Keratinocyte (primary cell): ENCODE measurements at regions not wholly inside any gene's neighbourhood (a gene's known extent, or its start where the extent isn't known, plus 50 kb on each side); places are given as distances from the start of the nearest gene placed in this dataset.

Experiments used
- DNase-seq: peaks from one replicate; pipeline ENCODE4 v3.0.0-alpha.2; 2011; ENCODE audit warnings: low read depth, missing footprints, low spot score
- FAIRE-seq: peaks from 2 replicates; lab custom pipeline; 2011; peaks lifted over from hg19 to GRCh38; lab: Jason Lieb, UNC
- H2AFZ ChIP-seq: 2 replicates; pipeline ENCODE4 v1.6.0; 2012; ENCODE audit warnings: low read length, control low read depth, inconsistent platforms; ENCODE audit not compliant: control insufficient read depth
- H3K27ac ChIP-seq: 2 replicates; pipeline ENCODE4 v1.5.1; 2011; ENCODE audit warnings: low read length; ENCODE audit not compliant: control insufficient read depth, insufficient read depth
- H3K27me3 ChIP-seq: 3 replicates; pipeline ENCODE4 v1.6.0; 2011; ENCODE audit warnings: low read length; ENCODE audit not compliant: control insufficient read depth, insufficient read depth; ENCODE audit errors: extremely low read depth
- H3K36me3 ChIP-seq, 2 experiments: 2 replicates in 1 of 2; 3 replicates in 1 of 2; pipeline ENCODE4 v1.5.1; 2011; ENCODE audit warnings: low read length in 2 of 2, mild to moderate bottlenecking in 1 of 2; ENCODE audit not compliant: control insufficient read depth in 2 of 2, insufficient read depth in 2 of 2; ENCODE audit errors: extremely low read depth in 1 of 2
- H3K4me1 ChIP-seq: 3 replicates; pipeline ENCODE4 v1.5.1; 2011; ENCODE audit warnings: low read length; ENCODE audit not compliant: control insufficient read depth, insufficient read depth; ENCODE audit errors: extremely low read depth
- H3K4me2 ChIP-seq: 3 replicates; pipeline ENCODE4 v1.6.0; 2011; ENCODE audit warnings: low read depth, low read length; ENCODE audit not compliant: control insufficient read depth, insufficient read depth; ENCODE audit errors: extremely low read depth
- H3K4me3 ChIP-seq, 3 experiments: fragments of 200-600 bp in 1 of 3; sonication (generic) in 1 of 3; 2 replicates in 2 of 3; 3 replicates in 1 of 3; pipeline ENCODE4 v1.5.1; 2011 to 2016; ENCODE audit warnings: low read length in 3 of 3, mild to moderate bottlenecking in 3 of 3, control low read depth in 2 of 3, inconsistent platforms in 1 of 3, low read depth in 1 of 3, mixed read lengths in 1 of 3, mixed run types in 1 of 3, moderate library complexity in 1 of 3; ENCODE audit not compliant: control insufficient read depth in 2 of 3, insufficient read depth in 2 of 3; ENCODE audit errors: extremely low read depth in 1 of 3
- H3K79me2 ChIP-seq: 2 replicates; pipeline ENCODE4 v1.6.0; 2012; ENCODE audit warnings: low read length; ENCODE audit not compliant: control insufficient read depth, insufficient read depth
- H3K9ac ChIP-seq: 3 replicates; pipeline ENCODE4 v1.6.0; 2011; ENCODE audit warnings: low read length; ENCODE audit not compliant: control insufficient read depth, insufficient read depth; ENCODE audit errors: extremely low read depth
- H3K9me1 ChIP-seq: 3 replicates; pipeline ENCODE4 v1.6.0; 2011; ENCODE audit warnings: low read length; ENCODE audit not compliant: control insufficient read depth, insufficient read depth; ENCODE audit errors: extremely low read depth
- H3K9me3 ChIP-seq: 2 replicates; pipeline ENCODE4 v1.5.1; 2012; ENCODE audit warnings: low read depth, low read length; ENCODE audit not compliant: control insufficient read depth
- H4K20me1 ChIP-seq: 3 replicates; pipeline ENCODE4 v1.6.0; 2011; ENCODE audit warnings: low read length; ENCODE audit not compliant: control insufficient read depth, insufficient read depth; ENCODE audit errors: extremely low read depth
- CTCF ChIP-seq, 3 experiments: IDR thresholded peaks in 1 of 3; conservative IDR thresholded peaks in 1 of 3; optimal IDR thresholded peaks in 1 of 3; 2 replicates in 2 of 3; 3 replicates in 1 of 3; pipeline versions ENCODE3 to v1.5.1; 2011; ENCODE audit warnings: low read length in 3 of 3, mild to moderate bottlenecking in 3 of 3, moderate library complexity in 2 of 3, control low read depth in 1 of 3, inconsistent platforms in 1 of 3; ENCODE audit not compliant: insufficient read depth in 2 of 3; ENCODE audit errors: extremely low read depth in 1 of 3
- EZH2 ChIP-seq: IDR thresholded peaks from one replicate; pipeline ENCODE4 v1.6.1; 2012; ENCODE audit warnings: inconsistent platforms, mild to moderate bottlenecking, low read length, moderate library complexity
- dilution Hi-C: fragments of 300-500 bp; cut with MboI; formaldehyde crosslinking; loops from one replicate; pipeline ENCODE4 v1.7.0; 2020; ENCODE audit warnings: low sequenced_read_pairs; ENCODE audit not compliant: extremely low pct_ligation_motif_present

DNA sequence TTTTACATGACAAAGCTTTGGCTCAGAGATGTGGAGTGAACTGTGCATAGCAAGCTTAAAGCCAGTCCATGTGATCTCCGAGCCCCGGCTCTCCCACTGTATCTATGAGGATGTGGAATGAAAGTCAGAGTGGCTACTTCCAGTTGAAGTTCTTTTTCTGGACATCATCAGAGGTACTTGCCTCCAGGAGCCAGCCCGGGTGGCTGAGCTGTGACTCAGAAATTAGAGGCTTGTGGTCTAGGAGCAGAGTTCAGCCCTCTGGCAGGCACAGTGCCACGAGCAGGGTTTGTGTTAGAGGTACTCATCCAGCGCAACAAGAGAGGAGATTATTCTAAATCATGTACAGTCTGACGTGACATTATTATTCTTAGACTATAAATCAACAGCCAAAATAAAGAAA is 322.5 kb downstream of the CDK5RAP2 start:
- Histone ChIP-seq H4K20me1 (no peaks in the 10 kb centered on the region), H2AFZ (no peak overlapping the region), H3K79me2 (no peaks in the 10 kb centered on the region), H3K27me3 (no peaks in the 10 kb centered on the region), H3K9me1 (no peaks in the 10 kb centered on the region), H3K36me3 (no peaks in the 10 kb centered on the region), H3K9me3 (no peaks in the 10 kb centered on the region), H3K27ac (no peak overlapping the region), H3K4me2 (no peak overlapping the region), H3K4me1 (no peaks in the 10 kb centered on the region), H3K9ac (no peak overlapping the region), H3K4me3 (no peak overlapping the region)
- DNase-seq (no peak), FAIRE-seq (no peak)
- dilution Hi-C loops = no loop called here
- TF ChIP-seq EZH2 (no peak), CTCF (optimal IDR thresholded peaks at IDR 0.05 in 1 of 3, IDR thresholded peaks at IDR 0.05 in 1 of 3, conservative IDR thresholded peaks at IDR 0.05 in 1 of 3; ENCODE audit: extremely low read depth in 1 of 3, insufficient read depth in 2 of 3, low read length in 3 of 3) (no peak)

DNA sequence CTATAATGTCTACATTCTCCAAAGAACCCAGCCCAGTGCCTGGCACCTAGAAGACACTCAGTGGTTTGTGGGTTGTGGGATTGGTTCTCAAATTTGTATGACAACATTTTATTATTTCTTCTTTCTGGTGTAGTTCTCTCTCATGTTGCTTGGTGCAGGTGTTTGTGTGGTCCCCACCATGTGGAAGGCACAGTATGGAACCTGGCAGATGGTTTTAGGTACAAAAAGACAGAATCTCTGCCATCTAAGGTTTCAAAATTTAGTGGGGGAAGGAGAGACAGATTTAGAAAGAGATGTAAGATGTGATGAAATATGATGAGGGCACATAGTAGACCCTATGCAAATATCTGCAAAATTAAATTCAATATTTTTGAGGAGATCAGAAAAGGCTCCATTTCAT is 323.8 kb downstream of the CDK5RAP2 start:
- no peaks in the 10 kb centered on the region for H3K27me3 ChIP-seq
- H3K36me3 ChIP-seq = no peaks in the 10 kb centered on the region
- no peaks in the 10 kb centered on the region for H4K20me1 ChIP-seq
- no peak overlapping the region for H3K4me2 ChIP-seq
- H3K79me2 ChIP-seq = no peaks in the 10 kb centered on the region
- no peaks in the 10 kb centered on the region for H3K9me1 ChIP-seq
- no peaks in the 10 kb centered on the region for H3K4me1 ChIP-seq
- H3K4me3 ChIP-seq = no peak overlapping the region
- no peak for DNase-seq
- H3K9ac ChIP-seq = no peak overlapping the region
- TF ChIP-seq EZH2 (no peak), CTCF (optimal IDR thresholded peaks at IDR 0.05 in 1 of 3, IDR thresholded peaks at IDR 0.05 in 1 of 3, conservative IDR thresholded peaks at IDR 0.05 in 1 of 3; ENCODE audit: extremely low read depth in 1 of 3, insufficient read depth in 2 of 3, low read length in 3 of 3) (no peak)
- H2AFZ ChIP-seq = no peak overlapping the region
- H3K27ac ChIP-seq = no peak overlapping the region
- dilution Hi-C loops = no loop called here
- H3K9me3 ChIP-seq = no peaks in the 10 kb centered on the region
- FAIRE-seq = no peak
